Fibroblast of lung (primary cell): ENCODE measurements at regions not wholly inside any gene's neighbourhood (a gene's known extent, or its start where the extent isn't known, plus 50 kb on each side); places are given as distances from the start of the nearest gene placed in this dataset.
"Not testable (repeated sequence)": the region's sequence is repeated elsewhere in the genome, so short reads cannot be mapped to it uniquely, and the experiment has no call there.

ENCODE experiments used
- DNase-seq, 2 donors: peaks; one replicate each; pipeline versions ENCODE4 v3.0.0 to v3.0.0-alpha.2; 2010; ENCODE audit warnings: low read depth in 2 of 2
- H2AFZ ChIP-seq: 2 replicates; pipeline ENCODE4 v1.5.1; 2012; ENCODE audit warnings: low read length, control low read depth, inconsistent platforms
- H3K27ac ChIP-seq: 2 replicates; pipeline ENCODE4 v1.5.1; 2011; ENCODE audit warnings: low read length, control low read depth; ENCODE audit not compliant: insufficient read depth
- H3K27me3 ChIP-seq: 2 replicates; pipeline ENCODE4 v1.5.1; 2011; ENCODE audit warnings: mild to moderate bottlenecking, low read length; ENCODE audit not compliant: control insufficient read depth, insufficient read depth
- H3K36me3 ChIP-seq: 2 replicates; pipeline ENCODE4 v1.5.1; 2011; ENCODE audit warnings: low read length; ENCODE audit not compliant: control insufficient read depth, insufficient read depth
- H3K4me1 ChIP-seq: 2 replicates; pipeline ENCODE4 v1.5.1; 2011; ENCODE audit warnings: low read length; ENCODE audit not compliant: control insufficient read depth, insufficient read depth; ENCODE audit errors: extremely low read depth
- H3K4me2 ChIP-seq: 2 replicates; pipeline ENCODE4 v1.5.1; 2011; ENCODE audit warnings: low read length, control low read depth; ENCODE audit not compliant: insufficient read depth; ENCODE audit errors: extremely low read depth
- H3K4me3 ChIP-seq, 4 experiments: fragments of 200-600 bp in 1 of 4; sonication (generic) in 1 of 4; replicated peaks in 1 of 4; 2 replicates each; pipeline ENCODE4 v1.5.1; 2011 to 2016; ENCODE audit warnings: low read length in 4 of 4, low read depth in 3 of 4, mild to moderate bottlenecking in 3 of 4, control low read depth in 2 of 4, inconsistent platforms in 1 of 4, mixed read lengths in 1 of 4; ENCODE audit not compliant: insufficient read depth in 1 of 4; ENCODE audit errors: control extremely low read depth in 1 of 4
- H3K79me2 ChIP-seq: 2 replicates; pipeline ENCODE4 v1.5.1; 2012; ENCODE audit warnings: mild to moderate bottlenecking, low read length, inconsistent platforms; ENCODE audit not compliant: control insufficient read depth, insufficient read depth
- H3K9ac ChIP-seq: 2 replicates; pipeline ENCODE4 v1.5.1; 2011; ENCODE audit warnings: mild to moderate bottlenecking, low read length, control low read depth; ENCODE audit not compliant: insufficient read depth
- H3K9me3 ChIP-seq: 2 replicates; pipeline ENCODE4 v1.5.1; 2012; ENCODE audit warnings: low read depth, low read length; ENCODE audit not compliant: control insufficient read depth, insufficient read depth
- H4K20me1 ChIP-seq: 2 replicates; pipeline ENCODE4 v1.5.1; 2011; ENCODE audit warnings: low read length; ENCODE audit not compliant: control insufficient read depth, insufficient read depth; ENCODE audit errors: extremely low read depth
- EZH2 ChIP-seq: IDR thresholded peaks from 2 replicates; pipeline ENCODE4 v1.5.1; 2012; ENCODE audit warnings: low read length, control low read depth, mild to moderate bottlenecking; ENCODE audit errors: missing control alignments
- TF ChIP-seq, protein P1 (sequence below), 2 donors: IDR thresholded peaks in 1 of 2; conservative IDR thresholded peaks in 1 of 2; 1 replicate in 1 of 2; 2 replicates in 1 of 2; pipeline ENCODE4 v1.5.1; 2011 to 2012; ENCODE audit warnings: low read length in 2 of 2, control low read depth in 1 of 2, inconsistent platforms in 1 of 2, low read depth in 1 of 2, mild to moderate bottlenecking in 1 of 2

DNA sequence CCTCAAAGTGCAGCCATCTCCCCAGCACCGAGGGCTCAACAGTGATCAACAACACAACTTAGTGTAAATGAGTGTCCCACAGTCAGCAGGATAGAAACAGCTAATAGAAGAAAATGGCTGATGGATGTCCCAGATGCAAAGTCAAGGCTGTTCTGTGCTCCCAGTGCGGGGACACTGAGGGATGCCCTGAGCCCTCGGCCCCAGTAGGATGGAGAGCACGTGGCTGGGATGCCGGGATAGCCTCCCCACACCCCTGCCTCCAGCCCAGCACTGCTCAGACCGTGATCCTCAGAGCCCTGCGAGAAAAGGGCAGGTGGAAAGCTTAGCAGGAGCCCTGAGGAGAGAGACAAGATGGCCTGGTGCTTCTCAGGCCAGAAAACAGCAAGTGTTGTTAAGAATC is 243.9 kb upstream of the TCERG1L start:
- Histone ChIP-seq H3K79me2 (no peaks in the 10 kb centered on the region), H3K27ac (no peak overlapping the region), H3K9ac (no peak overlapping the region), H4K20me1 (no peaks in the 10 kb centered on the region), H3K4me3 (no peak overlapping the region), H3K27me3 (no peaks in the 10 kb centered on the region), H3K36me3 (no peaks in the 10 kb centered on the region), H3K4me2 (no peak overlapping the region), H2AFZ (no peak overlapping the region), H3K9me3 (no peaks in the 10 kb centered on the region), H3K4me1 (no peaks in the 10 kb centered on the region)
- DNase-seq: no peak
- TF ChIP-seq EZH2: no peak
- TF ChIP-seq, protein P1, sequence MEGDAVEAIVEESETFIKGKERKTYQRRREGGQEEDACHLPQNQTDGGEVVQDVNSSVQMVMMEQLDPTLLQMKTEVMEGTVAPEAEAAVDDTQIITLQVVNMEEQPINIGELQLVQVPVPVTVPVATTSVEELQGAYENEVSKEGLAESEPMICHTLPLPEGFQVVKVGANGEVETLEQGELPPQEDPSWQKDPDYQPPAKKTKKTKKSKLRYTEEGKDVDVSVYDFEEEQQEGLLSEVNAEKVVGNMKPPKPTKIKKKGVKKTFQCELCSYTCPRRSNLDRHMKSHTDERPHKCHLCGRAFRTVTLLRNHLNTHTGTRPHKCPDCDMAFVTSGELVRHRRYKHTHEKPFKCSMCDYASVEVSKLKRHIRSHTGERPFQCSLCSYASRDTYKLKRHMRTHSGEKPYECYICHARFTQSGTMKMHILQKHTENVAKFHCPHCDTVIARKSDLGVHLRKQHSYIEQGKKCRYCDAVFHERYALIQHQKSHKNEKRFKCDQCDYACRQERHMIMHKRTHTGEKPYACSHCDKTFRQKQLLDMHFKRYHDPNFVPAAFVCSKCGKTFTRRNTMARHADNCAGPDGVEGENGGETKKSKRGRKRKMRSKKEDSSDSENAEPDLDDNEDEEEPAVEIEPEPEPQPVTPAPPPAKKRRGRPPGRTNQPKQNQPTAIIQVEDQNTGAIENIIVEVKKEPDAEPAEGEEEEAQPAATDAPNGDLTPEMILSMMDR (conservative IDR thresholded peaks at IDR 0.05 in 1 of 2, IDR thresholded peaks at IDR 0.05 in 1 of 2; ENCODE audit: low read depth in 1 of 2, low read length in 2 of 2): no peak

DNA sequence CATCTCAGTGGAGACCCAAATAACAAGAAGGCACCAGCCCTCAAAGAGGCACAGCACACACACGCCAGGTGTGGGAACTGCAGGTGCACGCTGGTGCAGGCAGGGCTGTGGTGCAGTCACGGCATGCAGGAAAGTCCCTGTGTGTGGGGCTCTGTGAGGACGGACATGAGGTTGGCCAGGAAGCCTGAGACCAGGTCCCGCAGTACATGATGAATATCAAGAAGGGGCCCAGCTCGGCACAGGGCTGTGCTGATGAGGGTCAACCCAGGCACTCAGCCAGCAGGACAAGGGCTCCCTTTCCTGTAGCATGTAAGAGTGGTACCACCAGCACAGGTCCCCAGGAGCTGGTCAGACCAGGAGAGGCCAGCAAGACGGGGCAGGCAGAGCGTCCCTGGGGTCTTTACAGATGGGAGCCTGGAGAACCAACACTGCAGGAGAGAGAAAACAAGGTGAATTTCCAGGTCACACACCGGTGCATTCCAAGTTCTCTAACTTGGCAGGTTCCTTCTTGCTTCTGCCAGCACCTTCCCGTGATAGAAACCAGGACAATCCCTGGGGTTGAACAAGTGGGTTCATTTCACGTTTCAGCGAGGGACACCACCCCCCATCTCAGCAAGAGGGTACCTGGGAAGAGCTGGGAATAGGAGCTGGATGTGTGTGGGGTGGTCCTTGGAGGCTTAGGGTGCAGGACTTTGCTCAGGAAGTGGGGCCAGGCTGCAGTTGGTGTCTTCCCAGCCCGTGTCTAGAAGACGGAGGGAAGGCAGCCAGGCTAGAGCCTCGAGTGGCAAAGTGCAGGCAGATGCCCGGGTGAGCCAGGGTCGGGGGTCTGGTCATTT is 244.8 kb upstream of the TCERG1L start:
- no peaks in the 10 kb centered on the region for H3K79me2 ChIP-seq

DNA sequence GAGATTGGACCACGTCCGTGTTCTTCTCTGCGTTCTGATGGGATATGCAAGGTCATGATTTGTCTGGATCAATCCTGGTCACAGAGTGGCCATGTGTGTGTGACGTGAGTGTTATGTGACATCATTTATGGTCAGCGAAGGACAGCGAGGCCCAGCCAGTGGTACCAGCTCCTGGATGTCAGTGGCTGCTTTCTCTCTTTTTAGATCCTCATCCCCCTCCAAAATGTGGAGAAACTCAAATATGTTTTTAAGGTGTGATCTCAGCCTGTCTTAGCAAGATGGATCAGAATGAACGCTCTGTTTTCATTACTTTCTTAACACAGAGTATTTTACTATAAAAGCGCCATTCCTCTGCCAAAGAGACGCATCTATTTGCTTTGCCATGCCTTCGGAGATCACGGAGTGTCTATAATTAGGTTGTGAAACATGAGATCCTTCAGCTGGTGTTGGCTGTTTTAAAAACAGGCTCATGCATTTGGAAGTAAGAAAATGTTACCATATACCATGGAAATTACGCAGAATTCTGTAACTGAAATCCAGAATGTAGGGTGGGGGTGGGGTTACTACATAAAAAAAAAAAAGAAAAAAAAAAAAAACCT is 245.5 kb upstream of the TCERG1L start:
- Histone ChIP-seq H3K79me2 (no peaks in the 10 kb centered on the region), H3K36me3 (no peaks in the 10 kb centered on the region), H3K27ac (no peak overlapping the region), H3K9me3 (no peaks in the 10 kb centered on the region), H3K27me3 (no peaks in the 10 kb centered on the region), H3K4me3 (no peak overlapping the region), H4K20me1 (no peaks in the 10 kb centered on the region), H2AFZ (no peak overlapping the region), H3K4me2 (no peak overlapping the region), H3K4me1 (no peaks in the 10 kb centered on the region), H3K9ac (no peak overlapping the region)
- TF ChIP-seq, protein P1 (conservative IDR thresholded peaks at IDR 0.05 in 1 of 2, IDR thresholded peaks at IDR 0.05 in 1 of 2; ENCODE audit: low read depth in 1 of 2, low read length in 2 of 2): no peak
- TF ChIP-seq EZH2: no peak
- DNase-seq: no peak

More for the DNA sequence above, 244.8 kb upstream of the TCERG1L start:
- no peak for DNase-seq
- no peak overlapping the region for H3K9ac ChIP-seq
- TF ChIP-seq EZH2: no peak
- TF ChIP-seq, protein P1 (conservative IDR thresholded peaks at IDR 0.05 in 1 of 2, IDR thresholded peaks at IDR 0.05 in 1 of 2; ENCODE audit: low read depth in 1 of 2, low read length in 2 of 2): no peak
- no peak overlapping the region for H3K4me2 ChIP-seq
- no peaks in the 10 kb centered on the region for H3K4me1 ChIP-seq
- no peak overlapping the region for H3K27ac ChIP-seq
- H3K36me3 ChIP-seq: no peaks in the 10 kb centered on the region
- no peaks in the 10 kb centered on the region for H3K9me3 ChIP-seq
- no peak overlapping the region for H2AFZ ChIP-seq
- H3K4me3 ChIP-seq: no peak overlapping the region
- H4K20me1 ChIP-seq: no peaks in the 10 kb centered on the region
- no peaks in the 10 kb centered on the region for H3K27me3 ChIP-seq

DNA sequence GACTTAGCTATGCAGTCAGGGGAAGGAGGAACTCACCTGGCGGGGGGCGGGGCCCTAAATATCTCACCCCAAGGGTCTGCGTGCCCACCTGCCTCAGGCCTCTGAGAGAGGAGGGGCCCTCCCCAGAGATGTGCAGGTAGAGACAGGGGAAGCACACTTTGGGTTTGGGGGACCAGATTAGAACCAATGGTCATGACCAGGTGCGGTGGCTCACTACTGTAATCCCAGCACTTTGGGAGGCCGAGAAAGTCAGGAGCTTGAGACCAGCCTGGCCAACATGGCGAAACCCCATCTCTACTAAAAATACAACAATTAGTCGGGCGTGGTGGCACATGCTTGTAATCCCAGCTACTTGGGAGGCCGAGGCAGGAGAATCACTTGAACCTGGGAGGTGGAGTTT is 246.4 kb upstream of the TCERG1L start:
- not testable (repeated sequence) for DNase-seq, H3K27ac ChIP-seq, H4K20me1 ChIP-seq, H3K9ac ChIP-seq, H2AFZ ChIP-seq, H3K4me2 ChIP-seq, H3K27me3 ChIP-seq, H3K9me3 ChIP-seq, H3K36me3 ChIP-seq, H3K4me1 ChIP-seq, H3K79me2 ChIP-seq, H3K4me3 ChIP-seq
